Right ventricle myocardium inferior (tissue), 1 donor: ENCODE measurements at regions not wholly inside any gene's neighbourhood (a gene's known extent, or its start where the extent isn't known, plus 50 kb on each side); places are given as distances from the start of the nearest gene placed in this dataset.

Source experiments
- ATAC-seq: fragments of 200-7000 bp; cut with Tn5 transposase; one replicate; pipeline ENCODE4 v1.9.1; 2020; ENCODE audit warnings: mild to moderate bottlenecking, moderate library complexity
- DNase-seq: peaks from one replicate; pipeline ENCODE4 v3.0.0; 2021; ENCODE audit errors: missing footprints
- intact Hi-C: fragments of 100-400 bp; cut with DNase I; formaldehyde crosslinking; loops from one replicate; pipeline ENCODE4 v1.11.0; 2022
- donor health status: DM: no; HTN: yes; CAD: no; lungs with severe emphysema.

GRCh38 chr6:24054388-24054787, 71.6 kb upstream of the NRSN1 start:
- DNase-seq, result no peak
- intact Hi-C loops, result no loop called here
- ATAC-seq, result no peak

- ATAC-seq (no peak), DNase-seq (no peak)
- intact Hi-C loops, result no loop called here
Measured at GRCh38 chr6:24056567-24056966, 69.4 kb upstream of the NRSN1 start.

GRCh38 chr6:24057030-24057429, 69.0 kb upstream of the NRSN1 start:
- intact Hi-C loops, result no loop called here
- ATAC-seq (no peak), DNase-seq (no peak)

- no peak for DNase-seq
- ATAC-seq, result no peak
- intact Hi-C loops, result loop anchor here (10.0 kb wide), 1 partner anchor 144 kb away; no protein-coding TSS in a partner anchor
Measured at GRCh38 chr6:24060982-24061754, 64.8 kb upstream of the NRSN1 start.

GRCh38 chr6:24064106-24064505, 61.9 kb upstream of the NRSN1 start:
- DNase-seq (no peak), ATAC-seq (no peak)
- intact Hi-C loops, result loop anchor here (10.0 kb wide), 1 partner anchor 141 kb away; no protein-coding TSS in a partner anchor

GRCh38 chr6:24064832-24065231, 61.2 kb upstream of the NRSN1 start:
- DNase-seq (no peak), ATAC-seq (no peak)
- intact Hi-C loops, result loop anchor here (10.0 kb wide), 1 partner anchor 140 kb away; no protein-coding TSS in a partner anchor

GRCh38 chr6:24069526-24069925, 56.5 kb upstream of the NRSN1 start:
- no peak for ATAC-seq
- intact Hi-C loops, result loop anchor here (10.0 kb wide), 1 partner anchor 135 kb away; no protein-coding TSS in a partner anchor
- DNase-seq, result no peak

GRCh38 chr6:24072038-24072746, 53.8 kb upstream of the NRSN1 start:
- intact Hi-C loops, result no loop called here
- ATAC-seq (no peak), DNase-seq (no peak)

GRCh38 chr6:24076011-24076410, 50.0 kb upstream of the NRSN1 start:
- intact Hi-C loops, result no loop called here
- DNase-seq (no peak), ATAC-seq (no peak)
